ENCODE measurements at regions not wholly inside any gene's neighbourhood (a gene's known extent, or its start where the extent isn't known, plus 50 kb on each side); places are given as distances from the start of the nearest gene placed in this dataset.

DNA sequence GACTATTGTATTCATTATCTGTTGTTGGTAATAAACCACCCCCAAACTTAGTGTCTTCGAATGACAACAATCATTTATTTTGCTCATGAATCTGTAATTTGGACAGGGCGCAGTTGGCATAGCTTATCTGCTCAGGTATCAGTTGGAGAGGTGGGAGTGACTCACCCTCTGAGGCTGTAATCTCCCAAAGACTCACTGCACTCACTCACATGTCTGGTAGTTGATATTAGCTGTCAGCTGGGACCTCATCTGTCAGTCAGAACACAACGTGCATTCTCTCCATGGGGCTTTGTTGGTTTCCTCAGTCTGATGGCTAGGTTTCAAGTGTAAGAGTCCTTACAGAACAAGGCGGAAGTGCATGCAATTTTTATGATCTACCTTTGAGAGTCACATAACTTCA lies 183.5 kb upstream of the PRNP start (continued):
- TF ChIP-seq, protein P1, sequence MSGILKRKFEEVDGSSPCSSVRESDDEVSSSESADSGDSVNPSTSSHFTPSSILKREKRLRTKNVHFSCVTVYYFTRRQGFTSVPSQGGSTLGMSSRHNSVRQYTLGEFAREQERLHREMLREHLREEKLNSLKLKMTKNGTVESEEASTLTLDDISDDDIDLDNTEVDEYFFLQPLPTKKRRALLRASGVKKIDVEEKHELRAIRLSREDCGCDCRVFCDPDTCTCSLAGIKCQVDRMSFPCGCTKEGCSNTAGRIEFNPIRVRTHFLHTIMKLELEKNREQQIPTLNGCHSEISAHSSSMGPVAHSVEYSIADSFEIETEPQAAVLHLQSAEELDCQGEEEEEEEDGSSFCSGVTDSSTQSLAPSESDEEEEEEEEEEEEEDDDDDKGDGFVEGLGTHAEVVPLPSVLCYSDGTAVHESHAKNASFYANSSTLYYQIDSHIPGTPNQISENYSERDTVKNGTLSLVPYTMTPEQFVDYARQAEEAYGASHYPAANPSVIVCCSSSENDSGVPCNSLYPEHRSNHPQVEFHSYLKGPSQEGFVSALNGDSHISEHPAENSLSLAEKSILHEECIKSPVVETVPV (CRISPR knock-in tag; IDR thresholded peaks at IDR 0.05): no peak
- no peak for TF ChIP-seq GLIS3 (CRISPR knock-in tag; IDR thresholded peaks at IDR 0.05)
- no peak for TF ChIP-seq SNAI2 (CRISPR knock-in tag; IDR thresholded peaks at IDR 0.05)
- TF ChIP-seq, protein P2, sequence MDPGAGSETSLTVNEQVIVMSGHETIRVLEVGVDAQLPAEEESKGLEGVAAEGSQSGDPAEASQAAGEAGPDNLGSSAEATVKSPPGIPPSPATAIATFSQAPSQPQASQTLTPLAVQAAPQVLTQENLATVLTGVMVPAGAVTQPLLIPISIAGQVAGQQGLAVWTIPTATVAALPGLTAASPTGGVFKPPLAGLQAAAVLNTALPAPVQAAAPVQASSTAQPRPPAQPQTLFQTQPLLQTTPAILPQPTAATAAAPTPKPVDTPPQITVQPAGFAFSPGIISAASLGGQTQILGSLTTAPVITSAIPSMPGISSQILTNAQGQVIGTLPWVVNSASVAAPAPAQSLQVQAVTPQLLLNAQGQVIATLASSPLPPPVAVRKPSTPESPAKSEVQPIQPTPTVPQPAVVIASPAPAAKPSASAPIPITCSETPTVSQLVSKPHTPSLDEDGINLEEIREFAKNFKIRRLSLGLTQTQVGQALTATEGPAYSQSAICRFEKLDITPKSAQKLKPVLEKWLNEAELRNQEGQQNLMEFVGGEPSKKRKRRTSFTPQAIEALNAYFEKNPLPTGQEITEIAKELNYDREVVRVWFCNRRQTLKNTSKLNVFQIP (CRISPR knock-in tag; IDR thresholded peaks at IDR 0.05; ENCODE audit: borderline replicate concordance, low read depth): no peak
- no peak for TF ChIP-seq ZC3H10 (CRISPR knock-in tag; IDR thresholded peaks at IDR 0.05)

DNA sequence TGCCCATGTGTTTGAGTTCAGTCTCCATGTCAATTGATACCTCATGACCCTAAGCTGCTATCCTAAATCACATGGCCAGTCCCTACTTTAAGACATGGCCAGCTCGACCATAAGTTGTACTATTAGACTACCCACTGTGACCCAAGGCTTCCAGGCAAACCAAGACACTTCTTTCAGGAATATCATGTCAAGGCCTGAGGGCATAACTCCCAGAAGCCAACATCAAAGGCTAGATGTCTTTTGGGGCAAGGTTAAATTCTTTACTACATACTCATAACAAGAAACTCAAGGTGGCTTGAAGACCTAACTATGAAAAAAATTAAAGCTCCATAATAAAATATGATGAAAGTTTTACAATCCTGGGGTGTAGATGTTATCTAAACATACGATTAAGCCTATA lies 192.9 kb upstream of the PRNP start:
- no peak for ATAC-seq

DNA sequence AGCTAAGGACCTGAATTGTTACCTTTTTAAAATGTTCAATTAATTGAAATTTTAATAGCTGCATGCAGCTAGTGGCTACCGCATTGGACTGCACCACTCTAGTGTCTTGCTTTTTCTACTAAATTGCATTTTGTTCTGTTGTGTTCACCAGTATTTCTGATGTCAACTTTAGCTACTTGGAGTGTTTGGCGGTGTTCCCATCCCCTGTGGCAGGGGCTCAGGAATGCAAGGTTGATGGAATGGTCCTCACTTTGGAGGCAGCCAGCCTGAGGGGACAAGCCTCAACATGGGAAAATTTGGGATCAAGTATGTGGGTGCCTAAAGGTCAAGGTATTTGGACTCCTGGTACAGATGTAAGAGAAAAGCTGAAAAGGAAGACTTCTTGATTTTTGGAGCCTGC lies 194.6 kb upstream of the PRNP start:
- no peak for ATAC-seq
- TF ChIP-seq, protein P2 (CRISPR knock-in tag; IDR thresholded peaks at IDR 0.05; ENCODE audit: borderline replicate concordance, low read depth): no peak
- no peak for TF ChIP-seq ZFP30 (CRISPR knock-in tag; IDR thresholded peaks at IDR 0.05)
- TF ChIP-seq GLIS3 (CRISPR knock-in tag; IDR thresholded peaks at IDR 0.05): no peak
- TF ChIP-seq ZC3H10 (CRISPR knock-in tag; IDR thresholded peaks at IDR 0.05): no peak
- no peak for TF ChIP-seq CSDC2 (CRISPR knock-in tag; IDR thresholded peaks at IDR 0.05)
- no peak for TF ChIP-seq PPARA (CRISPR knock-in tag; IDR thresholded peaks at IDR 0.05; ENCODE audit: borderline replicate concordance)
- no peak for TF ChIP-seq BACH2 (CRISPR knock-in tag; IDR thresholded peaks at IDR 0.05; ENCODE audit: borderline replicate concordance)
- no peak for TF ChIP-seq TOX (CRISPR knock-in tag; IDR thresholded peaks at IDR 0.05; ENCODE audit: borderline replicate concordance)
- TF ChIP-seq TCF4 (CRISPR knock-in tag; IDR thresholded peaks at IDR 0.05; ENCODE audit: borderline replicate concordance): no peak
- no peak for TF ChIP-seq ISL1 (CRISPR knock-in tag; IDR thresholded peaks at IDR 0.05)
- TF ChIP-seq, protein P1 (CRISPR knock-in tag; IDR thresholded peaks at IDR 0.05): no peak
- TF ChIP-seq RARB (CRISPR knock-in tag; IDR thresholded peaks at IDR 0.05): no peak
- no peak for TF ChIP-seq SNAI2 (CRISPR knock-in tag; IDR thresholded peaks at IDR 0.05)

More for the DNA sequence above, 192.9 kb upstream of the PRNP start:
- TF ChIP-seq, protein P3, sequence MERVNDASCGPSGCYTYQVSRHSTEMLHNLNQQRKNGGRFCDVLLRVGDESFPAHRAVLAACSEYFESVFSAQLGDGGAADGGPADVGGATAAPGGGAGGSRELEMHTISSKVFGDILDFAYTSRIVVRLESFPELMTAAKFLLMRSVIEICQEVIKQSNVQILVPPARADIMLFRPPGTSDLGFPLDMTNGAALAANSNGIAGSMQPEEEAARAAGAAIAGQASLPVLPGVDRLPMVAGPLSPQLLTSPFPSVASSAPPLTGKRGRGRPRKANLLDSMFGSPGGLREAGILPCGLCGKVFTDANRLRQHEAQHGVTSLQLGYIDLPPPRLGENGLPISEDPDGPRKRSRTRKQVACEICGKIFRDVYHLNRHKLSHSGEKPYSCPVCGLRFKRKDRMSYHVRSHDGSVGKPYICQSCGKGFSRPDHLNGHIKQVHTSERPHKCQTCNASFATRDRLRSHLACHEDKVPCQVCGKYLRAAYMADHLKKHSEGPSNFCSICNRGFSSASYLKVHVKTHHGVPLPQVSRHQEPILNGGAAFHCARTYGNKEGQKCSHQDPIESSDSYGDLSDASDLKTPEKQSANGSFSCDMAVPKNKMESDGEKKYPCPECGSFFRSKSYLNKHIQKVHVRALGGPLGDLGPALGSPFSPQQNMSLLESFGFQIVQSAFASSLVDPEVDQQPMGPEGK (CRISPR knock-in tag; IDR thresholded peaks at IDR 0.05; ENCODE audit: borderline replicate concordance): no peak
- TF ChIP-seq ZNF565 (CRISPR knock-in tag; conservative IDR thresholded peaks at IDR 0.05; ENCODE audit: low read depth) (no peak), BACH2 (CRISPR knock-in tag; IDR thresholded peaks at IDR 0.05; ENCODE audit: borderline replicate concordance) (no peak), SNAI2 (CRISPR knock-in tag; IDR thresholded peaks at IDR 0.05) (no peak), ZNF8 (CRISPR knock-in tag; IDR thresholded peaks at IDR 0.05) (no peak), TOX (CRISPR knock-in tag; IDR thresholded peaks at IDR 0.05; ENCODE audit: borderline replicate concordance) (no peak), ZFP30 (CRISPR knock-in tag; IDR thresholded peaks at IDR 0.05) (no peak), ZC3H10 (CRISPR knock-in tag; IDR thresholded peaks at IDR 0.05) (no peak), ARNTL (CRISPR knock-in tag; IDR thresholded peaks at IDR 0.05; ENCODE audit: borderline replicate concordance, low read depth) (no peak), ISL1 (CRISPR knock-in tag; IDR thresholded peaks at IDR 0.05) (no peak), RARB (CRISPR knock-in tag; IDR thresholded peaks at IDR 0.05) (no peak)
- TF ChIP-seq, protein P2 (CRISPR knock-in tag; IDR thresholded peaks at IDR 0.05; ENCODE audit: borderline replicate concordance, low read depth): no peak
- TF ChIP-seq, protein P4, sequence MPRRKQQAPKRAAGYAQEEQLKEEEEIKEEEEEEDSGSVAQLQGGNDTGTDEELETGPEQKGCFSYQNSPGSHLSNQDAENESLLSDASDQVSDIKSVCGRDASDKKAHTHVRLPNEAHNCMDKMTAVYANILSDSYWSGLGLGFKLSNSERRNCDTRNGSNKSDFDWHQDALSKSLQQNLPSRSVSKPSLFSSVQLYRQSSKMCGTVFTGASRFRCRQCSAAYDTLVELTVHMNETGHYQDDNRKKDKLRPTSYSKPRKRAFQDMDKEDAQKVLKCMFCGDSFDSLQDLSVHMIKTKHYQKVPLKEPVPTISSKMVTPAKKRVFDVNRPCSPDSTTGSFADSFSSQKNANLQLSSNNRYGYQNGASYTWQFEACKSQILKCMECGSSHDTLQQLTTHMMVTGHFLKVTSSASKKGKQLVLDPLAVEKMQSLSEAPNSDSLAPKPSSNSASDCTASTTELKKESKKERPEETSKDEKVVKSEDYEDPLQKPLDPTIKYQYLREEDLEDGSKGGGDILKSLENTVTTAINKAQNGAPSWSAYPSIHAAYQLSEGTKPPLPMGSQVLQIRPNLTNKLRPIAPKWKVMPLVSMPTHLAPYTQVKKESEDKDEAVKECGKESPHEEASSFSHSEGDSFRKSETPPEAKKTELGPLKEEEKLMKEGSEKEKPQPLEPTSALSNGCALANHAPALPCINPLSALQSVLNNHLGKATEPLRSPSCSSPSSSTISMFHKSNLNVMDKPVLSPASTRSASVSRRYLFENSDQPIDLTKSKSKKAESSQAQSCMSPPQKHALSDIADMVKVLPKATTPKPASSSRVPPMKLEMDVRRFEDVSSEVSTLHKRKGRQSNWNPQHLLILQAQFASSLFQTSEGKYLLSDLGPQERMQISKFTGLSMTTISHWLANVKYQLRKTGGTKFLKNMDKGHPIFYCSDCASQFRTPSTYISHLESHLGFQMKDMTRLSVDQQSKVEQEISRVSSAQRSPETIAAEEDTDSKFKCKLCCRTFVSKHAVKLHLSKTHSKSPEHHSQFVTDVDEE (CRISPR knock-in tag; IDR thresholded peaks at IDR 0.05): no peak
- TF ChIP-seq, protein P1 (CRISPR knock-in tag; IDR thresholded peaks at IDR 0.05): no peak
